ENCODE measurements at regions not wholly inside any gene's neighbourhood (a gene's known extent, or its start where the extent isn't known, plus 50 kb on each side); places are given as distances from the start of the nearest gene placed in this dataset.
A peak's percentile ranks its signal among the peaks of the same experiment; 100 is the strongest.
"Not testable (repeated sequence)": the region's sequence is repeated elsewhere in the genome, so short reads cannot be mapped to it uniquely, and the experiment has no call there.

- peak; percentile 10 to 69 (median 52) for TF ChIP-seq CTCF (IDR thresholded peaks at IDR 0.05)
- Histone ChIP-seq H3K4me1 (no peaks in the 10 kb centered on the region), H3K4me3 (no peak overlapping the region), H3K9me3 (no peaks in the 10 kb centered on the region), H3K27me3 (peaks cover 0 to 48% (median 17%) of the 10 kb centered on the region in 7 donors), H3K36me3 (no peaks in the 10 kb centered on the region), H3K27ac (no peak overlapping the region)
- intact Hi-C loops (cut with DNase I) = loop anchor here in 6 of 10 donors (2.0 to 10.0 kb wide), 6 partner anchors 246 to 369 kb away; no protein-coding TSS in a partner anchor
- no peak for DNase-seq
- WGBS, 2 donors = 63 to 65% methylated on average over 3 of the region's 3 CpGs
- ATAC-seq = no peak
These were observed 120.0 kb upstream of the SYT13 start for GRCh38 chr11:45405916-45406670.

- DNase-seq, H3K9me3 ChIP-seq, H3K4me3 ChIP-seq, H3K27ac ChIP-seq, H3K36me3 ChIP-seq, H3K4me1 ChIP-seq, ATAC-seq: not testable (repeated sequence)
- intact Hi-C loops (cut with DNase I) = loop anchor here in 5 of 10 donors (10.0 kb wide), 2 partner anchors 251 to 371 kb away; no protein-coding TSS in a partner anchor
- peaks cover 0 to 43% (median 13%) of the 10 kb centered on the region in 7 donors for H3K27me3 ChIP-seq
- 33 to 42% methylated on average over 1 of the region's 1 CpG for WGBS, 2 donors
These were observed 117.4 kb upstream of the SYT13 start for GRCh38 chr11:45403521-45403920.

GRCh38 chr11:45402049-45402630 lies 116.0 kb upstream of the SYT13 start:
- intact Hi-C loops (cut with DNase I) = loop anchor here in 5 of 10 donors (10.0 kb wide), 2 partner anchors 253 to 373 kb away; no protein-coding TSS in a partner anchor

GRCh38 chr11:45400591-45400990 lies 114.5 kb upstream of the SYT13 start:
- no peak for TF ChIP-seq CTCF (IDR thresholded peaks at IDR 0.05)
- Histone ChIP-seq H3K4me3 (no peak overlapping the region), H3K36me3 (no peaks in the 10 kb centered on the region), H3K27me3 (peaks cover 0 to 24% (median 5%) of the 10 kb centered on the region in 7 donors), H3K4me1 (no peaks in the 10 kb centered on the region), H3K27ac (no peak overlapping the region), H3K9me3 (no peaks in the 10 kb centered on the region)
- DNase-seq (no peak), ATAC-seq (no peak)
- intact Hi-C loops (cut with DNase I) = loop anchor here in 5 of 10 donors (10.0 kb wide), 2 partner anchors 254 to 374 kb away; no protein-coding TSS in a partner anchor
- 60 to 71% methylated on average over 8 of the region's 8 CpGs for WGBS, 2 donors

More at GRCh38 chr11:45402049-45402630, 116.0 kb upstream of the SYT13 start:
- peaks cover 0 to 35% (median 11%) of the 10 kb centered on the region in 7 donors for H3K27me3 ChIP-seq
- no peak overlapping the region for H3K27ac ChIP-seq
- H3K36me3 ChIP-seq = no peaks in the 10 kb centered on the region
- ATAC-seq (no peak), DNase-seq (no peak)
- no peak overlapping the region for H3K4me3 ChIP-seq
- TF ChIP-seq CTCF (IDR thresholded peaks at IDR 0.05) = no peak
- no peaks in the 10 kb centered on the region for H3K9me3 ChIP-seq
- no peaks in the 10 kb centered on the region for H3K4me1 ChIP-seq
- 93 to 95% methylated on average over 1 of the region's 1 CpG for WGBS, 2 donors
